GM18499 (cell line): ENCODE measurements at regions not wholly inside any gene's neighbourhood (a gene's known extent, or its start where the extent isn't known, plus 50 kb on each side); places are given as distances from the start of the nearest gene placed in this dataset.
"Not testable (repeated sequence)": the region's sequence is repeated elsewhere in the genome, so short reads cannot be mapped to it uniquely, and the experiment has no call there.

Experiments used
- ATAC-seq: cut with Tn5 transposase; IDR thresholded peaks from one replicate; pipeline ENCODE4 v1.9.1; 2021; ENCODE audit warnings: moderate number of reproducible peaks; ENCODE audit not compliant: insufficient read depth, unreplicated experiment

DNA sequence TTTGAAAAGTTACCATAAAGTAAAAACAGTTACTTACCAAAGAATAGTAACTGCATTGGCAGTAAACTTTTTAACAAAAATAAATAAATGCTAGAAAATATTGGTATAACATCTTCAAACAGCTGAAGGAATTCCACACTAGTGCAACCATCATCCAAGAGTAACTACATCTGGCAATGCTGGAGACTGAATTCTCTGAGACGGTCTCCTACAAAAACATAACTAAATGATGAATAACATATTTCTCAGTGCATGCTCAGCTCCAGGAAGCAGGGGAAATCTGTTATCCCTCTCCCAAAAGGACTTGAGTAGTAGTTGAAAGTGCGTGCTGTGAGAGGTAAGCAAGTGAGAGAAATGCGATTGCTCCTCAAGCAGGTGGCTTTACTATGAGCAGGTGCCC is 526.8 kb upstream of the CCDC54 start:
- ATAC-seq = no peak

GRCh38 chr3:106858321-106858720 is 518.9 kb upstream of the CCDC54 start:
- not testable (repeated sequence) for ATAC-seq

GRCh38 chr3:106860182-106860581 is 517.1 kb upstream of the CCDC54 start:
- ATAC-seq = no peak

GRCh38 chr3:106862067-106862466 is 515.2 kb upstream of the CCDC54 start:
- no peak for ATAC-seq

DNA sequence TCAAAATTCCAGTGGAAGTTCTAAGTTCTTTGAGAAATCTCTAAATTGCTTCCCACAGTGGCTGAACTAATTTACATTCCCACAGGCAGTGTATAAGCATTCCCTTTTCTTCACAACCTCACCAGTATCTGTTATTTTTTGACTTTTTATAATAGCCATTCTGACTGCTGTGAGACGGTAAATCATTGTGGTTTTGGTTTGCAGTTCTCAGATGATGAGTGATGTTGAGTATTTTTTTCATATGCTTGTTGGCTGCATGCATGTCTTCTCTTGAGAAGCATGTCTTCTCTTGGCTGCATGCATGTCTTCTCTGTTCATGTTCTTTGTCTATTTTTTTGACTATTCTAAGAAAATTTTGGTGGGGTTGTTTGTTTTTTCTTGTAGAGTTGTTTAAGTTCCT is 499.6 kb upstream of the CCDC54 start:
- ATAC-seq = no peak

DNA sequence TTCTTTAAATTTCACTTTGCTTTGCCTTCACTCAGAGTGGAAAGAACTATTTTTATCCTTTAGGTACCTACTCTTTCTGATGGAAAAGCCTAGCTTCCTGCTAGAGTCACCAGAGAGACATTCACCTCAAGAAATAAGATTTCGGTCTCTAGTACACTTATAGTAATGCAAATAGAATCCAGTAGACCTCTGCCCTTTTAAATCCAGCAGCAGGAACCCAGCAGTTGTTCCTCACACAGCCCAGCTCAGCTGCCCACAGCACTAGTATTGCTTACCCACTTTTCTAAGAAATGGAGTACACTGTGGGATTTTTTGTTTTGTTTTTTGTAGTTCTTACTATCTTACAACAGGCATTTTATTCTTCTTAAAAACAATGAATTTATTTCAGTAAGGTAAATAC is 497.0 kb upstream of the CCDC54 start:
- ATAC-seq = no peak

DNA sequence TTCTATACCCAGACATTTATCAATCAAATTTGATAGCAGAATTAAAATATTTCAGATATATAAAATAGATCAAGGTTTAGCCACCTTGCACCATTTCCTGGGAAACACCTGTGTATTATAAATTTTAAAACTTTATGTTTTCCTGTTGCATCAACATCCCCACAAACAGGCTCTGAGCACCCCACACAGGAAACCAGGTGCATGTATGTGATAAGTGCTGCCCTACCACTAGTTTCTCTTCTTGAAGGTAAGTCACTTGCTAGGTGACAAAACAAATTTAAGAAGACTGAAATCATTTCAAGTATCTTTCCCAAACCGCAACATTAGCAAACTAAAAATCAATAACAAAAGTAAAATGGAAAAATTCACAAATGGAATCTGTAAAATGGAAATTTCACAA is 496.1 kb upstream of the CCDC54 start:
- no peak for ATAC-seq

DNA sequence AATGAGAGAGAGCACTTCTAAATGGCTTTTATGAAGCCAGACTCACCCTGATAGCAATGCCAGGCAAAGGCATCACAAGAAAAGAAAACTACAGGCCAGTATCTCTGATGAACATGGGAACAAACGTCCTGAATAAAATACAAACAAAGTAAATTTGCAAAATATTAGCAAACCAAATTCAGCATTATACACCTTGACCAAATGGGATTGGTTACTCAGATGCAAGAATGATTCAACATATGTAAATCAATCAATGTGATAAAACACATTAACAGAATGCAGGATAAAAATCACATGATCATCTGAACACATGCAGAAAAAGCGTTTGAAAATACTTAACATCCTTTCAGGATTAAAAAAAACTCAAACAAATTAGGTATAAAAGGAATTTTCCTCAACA is 494.9 kb upstream of the CCDC54 start:
- ATAC-seq = no peak

DNA sequence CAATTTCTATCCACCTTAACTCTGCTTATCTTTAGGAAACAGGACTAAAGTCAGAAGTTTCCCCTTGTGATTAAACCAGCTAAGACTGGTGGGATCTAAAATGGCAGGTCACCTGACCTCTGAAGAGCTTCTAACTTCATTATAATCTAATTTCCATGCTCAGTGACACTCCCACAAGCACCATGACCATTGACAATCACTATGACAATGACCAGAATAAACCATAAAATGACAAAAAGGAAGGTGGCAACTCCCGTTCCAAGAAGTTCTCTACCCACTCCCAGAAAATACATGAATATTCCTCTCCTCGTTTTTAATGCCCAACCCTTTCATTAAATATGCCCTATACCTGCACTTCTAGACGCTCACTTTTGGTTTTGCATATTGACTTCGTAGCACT is 471.2 kb upstream of the CCDC54 start:
- no peak for ATAC-seq

- ATAC-seq = no peak
Observed at GRCh38 chr3:106908181-106908938, 468.9 kb upstream of the CCDC54 start.

- ATAC-seq = no peak
Observed at GRCh38 chr3:106913111-106913698, 464.0 kb upstream of the CCDC54 start.

GRCh38 chr3:106913966-106914365 is 463.3 kb upstream of the CCDC54 start:
- no peak for ATAC-seq

DNA sequence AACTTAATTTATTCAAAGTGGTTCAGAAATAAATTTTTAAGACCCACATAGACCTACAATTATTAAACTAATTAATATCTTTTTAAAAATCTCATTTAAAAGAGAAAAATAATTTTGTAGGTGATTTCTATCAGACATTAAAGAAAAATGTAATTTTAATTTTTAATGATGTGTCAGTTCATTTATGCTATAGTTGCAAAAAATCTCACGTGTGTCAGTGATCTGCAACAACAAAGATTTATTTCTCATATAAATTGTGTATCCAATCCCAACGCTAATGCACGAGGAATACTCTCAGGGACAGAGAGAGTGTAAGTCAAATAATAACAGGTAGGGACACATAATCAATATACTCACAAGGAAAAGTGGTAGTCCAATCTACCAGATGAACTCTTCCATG is 456.6 kb upstream of the CCDC54 start:
- ATAC-seq = no peak

DNA sequence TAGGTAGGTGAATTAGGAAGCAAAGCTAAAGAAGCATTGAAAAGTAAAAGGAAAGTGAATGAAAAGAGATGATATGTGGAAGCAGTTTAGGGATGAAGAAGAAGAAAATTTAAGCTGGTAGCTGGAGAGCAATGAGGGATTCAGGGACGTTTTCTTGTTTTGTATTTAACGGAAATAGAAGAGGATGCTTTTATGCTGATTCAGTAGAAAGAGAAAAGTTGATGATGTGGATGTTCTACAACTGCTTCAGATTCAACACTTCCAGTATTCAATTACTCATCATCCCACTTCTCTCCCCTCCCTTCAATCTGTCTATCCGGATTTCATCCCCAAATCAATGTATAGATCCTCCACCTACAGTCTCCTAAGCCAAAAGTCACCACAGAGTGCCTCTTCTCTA is 448.2 kb upstream of the CCDC54 start:
- no peak for ATAC-seq

GRCh38 chr3:106930086-106930485 is 447.2 kb upstream of the CCDC54 start:
- no peak for ATAC-seq

GRCh38 chr3:106931904-106932303 is 445.3 kb upstream of the CCDC54 start:
- no peak for ATAC-seq

DNA sequence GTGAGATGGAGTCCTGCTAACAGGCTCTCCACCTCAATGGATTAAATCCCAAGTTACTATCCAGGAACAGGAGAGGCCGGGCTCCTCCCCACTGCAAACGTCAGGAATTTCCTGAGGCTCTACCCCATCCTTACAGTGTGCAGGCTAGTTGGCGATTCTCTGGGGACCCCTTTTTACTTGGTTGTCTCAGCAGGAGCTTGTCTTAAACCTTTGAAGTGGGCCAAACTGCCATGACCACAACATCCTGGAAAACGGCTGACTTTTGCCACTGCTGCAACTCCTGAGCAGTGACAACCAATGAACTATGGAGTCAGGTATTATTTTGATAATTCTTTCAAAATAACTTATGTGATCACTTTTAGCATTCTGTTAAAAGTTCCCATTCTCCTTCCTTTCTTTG is 440.9 kb upstream of the CCDC54 start:
- no peak for ATAC-seq

DNA sequence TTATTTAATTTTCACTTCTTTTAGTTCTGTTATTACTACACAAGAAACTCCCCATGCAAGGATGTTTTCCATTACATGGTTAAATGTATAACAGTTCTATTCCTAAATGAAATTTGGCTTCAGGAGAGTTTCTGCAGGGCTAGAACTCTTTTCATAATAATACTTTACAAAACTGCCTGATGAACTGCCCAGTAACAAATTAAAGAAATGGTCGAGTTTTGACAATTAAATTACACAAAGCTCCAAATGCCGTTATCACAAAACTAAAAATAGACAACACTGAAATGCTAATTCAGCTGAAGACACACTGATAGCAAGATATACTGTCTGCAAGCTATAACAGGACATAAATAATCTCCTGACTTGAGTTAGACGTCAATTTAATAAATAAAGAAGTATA is 435.2 kb upstream of the CCDC54 start:
- ATAC-seq = no peak

GRCh38 chr3:106943071-106943470 is 434.2 kb upstream of the CCDC54 start:
- no peak for ATAC-seq

DNA sequence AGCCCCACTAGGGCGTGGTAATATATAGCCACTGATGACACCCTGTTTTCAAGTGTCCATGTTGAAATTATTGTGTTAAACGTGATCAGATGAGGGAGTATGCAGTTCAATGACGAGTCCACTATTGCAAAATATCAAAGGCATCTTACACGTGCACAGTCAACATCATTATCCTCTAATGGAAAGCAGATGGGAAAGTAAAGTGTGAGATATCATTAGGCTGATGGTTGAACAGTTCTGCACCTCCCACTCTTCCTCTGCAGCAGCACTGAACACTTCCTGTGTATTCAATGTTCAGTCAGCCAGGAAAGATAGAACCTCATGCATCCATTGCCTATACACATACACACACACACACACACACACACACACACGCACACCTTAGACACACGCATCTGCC is 431.8 kb upstream of the CCDC54 start:
- no peak for ATAC-seq

GRCh38 chr3:106946866-106947265 is 430.4 kb upstream of the CCDC54 start:
- ATAC-seq = no peak

GRCh38 chr3:106957029-106957428 is 420.2 kb upstream of the CCDC54 start:
- no peak for ATAC-seq
